Caco-2 (cell line): ENCODE measurements at regions not wholly inside any gene's neighbourhood (a gene's known extent, or its start where the extent isn't known, plus 50 kb on each side); places are given as distances from the start of the nearest gene placed in this dataset.

Experiments used
- BruUV-seq: library from RNA; stranded (reverse); fragments of 400-500 nt; replicated peaks from 2 replicates; lab custom pipeline; 2021; lab: Mats Ljungman, UMichigan
- CTCF ChIA-PET: fragments of 300-600 bp; sonication (Branson Sonifier 250); formaldehyde crosslinking; loops from one replicate; lab custom pipeline; 2022; ENCODE audit warnings: antibody characterized with exemption; lab: Charles Lee
- POLR2A ChIA-PET: fragments of 300-600 bp; sonication (Branson Sonifier 250); formaldehyde crosslinking; loops from one replicate; lab custom pipeline; 2022; ENCODE audit warnings: antibody characterized with exemption; lab: Charles Lee
- DNase-seq, 2 experiments: peaks; one replicate each; pipeline versions ENCODE4 v3.0.0 to v3.0.0-alpha.2; 2020 to 2022
- H3K27me3 ChIP-seq: replicated peaks from 2 replicates; pipeline ENCODE4 v1.6.0; 2011; ENCODE audit warnings: low read length; ENCODE audit not compliant: control insufficient read depth, insufficient read depth
- H3K36me3 ChIP-seq: 2 replicates; pipeline ENCODE4 v1.5.1; 2011; ENCODE audit warnings: low read length; ENCODE audit not compliant: control insufficient read depth, insufficient read depth
- H3K4me1 ChIP-seq: fragments of 250-450 bp; sonication (Bioruptor Pico); 2 replicates; pipeline ENCODE4 v1.5.1; 2020; ENCODE audit warnings: mild to moderate bottlenecking
- H3K4me3 ChIP-seq: 2 replicates; pipeline ENCODE4 v1.5.1; 2011; ENCODE audit warnings: low read depth, mild to moderate bottlenecking, control low read depth, low read length
- H3K9me3 ChIP-seq: fragments of 250-450 bp; sonication (Bioruptor Pico); 2 replicates; pipeline ENCODE4 v1.5.1; 2020; ENCODE audit warnings: mild to moderate bottlenecking, moderate library complexity
- H3K27ac Mint-ChIP-seq: one replicate; pipeline ENCODE4 v1.8.0; 2022; ENCODE audit warnings: mixed read lengths; ENCODE audit not compliant: unreplicated experiment
- H3K27me3 Mint-ChIP-seq: one replicate; pipeline ENCODE4 v1.8.0; 2022; ENCODE audit warnings: mixed read lengths; ENCODE audit not compliant: insufficient read depth, unreplicated experiment
- H3K36me3 Mint-ChIP-seq: one replicate; pipeline ENCODE4 v1.8.0; 2022; ENCODE audit warnings: mild to moderate bottlenecking, mixed read lengths; ENCODE audit not compliant: insufficient read depth, unreplicated experiment
- H3K4me1 Mint-ChIP-seq: one replicate; pipeline ENCODE4 v1.8.0; 2022; ENCODE audit warnings: low read depth, mixed read lengths; ENCODE audit not compliant: unreplicated experiment
- H3K4me3 Mint-ChIP-seq: one replicate; pipeline ENCODE4 v1.8.0; 2022; ENCODE audit warnings: mild to moderate bottlenecking, moderate library complexity, mixed read lengths; ENCODE audit not compliant: unreplicated experiment
- H3K9me3 Mint-ChIP-seq: one replicate; pipeline ENCODE4 v1.8.0; 2022; ENCODE audit warnings: mixed read lengths; ENCODE audit not compliant: unreplicated experiment
- intact Hi-C: fragments of 100-400 bp; cut with micrococcal nuclease; formaldehyde crosslinking; loops from one replicate; pipeline ENCODE4 v1.10.0; 2022; ENCODE audit not compliant: unreplicated experiment
- TF ChIP-seq, protein P1 (sequence below), 2 experiments: fragments of 200-600 bp in 1 of 2; IDR thresholded peaks; 1 replicate in 1 of 2; 2 replicates in 1 of 2; pipeline versions ENCODE4 v1.5.1 to v1.8.0; 2011 to 2022; ENCODE audit warnings: antibody characterized with exemption in 1 of 2, control low read depth in 1 of 2, inconsistent platforms in 1 of 2, low read depth in 1 of 2, low read length in 1 of 2, mild to moderate bottlenecking in 1 of 2, moderate library complexity in 1 of 2; ENCODE audit not compliant: insufficient read depth in 1 of 2, severe bottlenecking in 1 of 2, unreplicated experiment in 1 of 2

DNA sequence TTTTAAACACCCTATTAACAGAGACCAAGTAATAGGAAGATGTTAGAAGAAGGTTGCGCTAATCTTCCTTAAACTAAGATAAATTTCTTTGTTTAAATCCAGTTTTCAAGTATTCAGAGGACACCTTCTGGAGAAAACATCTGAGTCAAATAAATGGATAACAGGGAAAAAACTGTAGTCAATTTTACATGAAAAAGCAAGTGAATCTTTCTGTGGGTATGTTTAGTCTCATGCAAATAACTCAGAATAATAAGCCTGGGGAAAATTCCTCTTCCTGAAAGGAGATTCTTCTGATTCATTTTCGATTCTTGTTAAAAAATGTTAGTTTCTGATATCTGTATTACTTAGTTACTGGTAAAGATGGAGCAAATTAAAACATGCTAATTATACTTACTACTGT lies 145.5 kb downstream of the CTH start:
- H3K36me3 Mint-ChIP-seq, result no peaks in the 10 kb centered on the region
- H3K4me1 ChIP-seq, result no peaks in the 10 kb centered on the region
- H3K4me3 ChIP-seq, result no peak overlapping the region
- H3K4me1 Mint-ChIP-seq, result no peaks in the 10 kb centered on the region
- TF ChIP-seq, protein P1, sequence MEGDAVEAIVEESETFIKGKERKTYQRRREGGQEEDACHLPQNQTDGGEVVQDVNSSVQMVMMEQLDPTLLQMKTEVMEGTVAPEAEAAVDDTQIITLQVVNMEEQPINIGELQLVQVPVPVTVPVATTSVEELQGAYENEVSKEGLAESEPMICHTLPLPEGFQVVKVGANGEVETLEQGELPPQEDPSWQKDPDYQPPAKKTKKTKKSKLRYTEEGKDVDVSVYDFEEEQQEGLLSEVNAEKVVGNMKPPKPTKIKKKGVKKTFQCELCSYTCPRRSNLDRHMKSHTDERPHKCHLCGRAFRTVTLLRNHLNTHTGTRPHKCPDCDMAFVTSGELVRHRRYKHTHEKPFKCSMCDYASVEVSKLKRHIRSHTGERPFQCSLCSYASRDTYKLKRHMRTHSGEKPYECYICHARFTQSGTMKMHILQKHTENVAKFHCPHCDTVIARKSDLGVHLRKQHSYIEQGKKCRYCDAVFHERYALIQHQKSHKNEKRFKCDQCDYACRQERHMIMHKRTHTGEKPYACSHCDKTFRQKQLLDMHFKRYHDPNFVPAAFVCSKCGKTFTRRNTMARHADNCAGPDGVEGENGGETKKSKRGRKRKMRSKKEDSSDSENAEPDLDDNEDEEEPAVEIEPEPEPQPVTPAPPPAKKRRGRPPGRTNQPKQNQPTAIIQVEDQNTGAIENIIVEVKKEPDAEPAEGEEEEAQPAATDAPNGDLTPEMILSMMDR (IDR thresholded peaks at IDR 0.05; ENCODE audit: insufficient read depth in 1 of 2, low read depth in 1 of 2, low read length in 1 of 2, severe bottlenecking in 1 of 2, unreplicated experiment in 1 of 2), result no peak
- POLR2A ChIA-PET, result no interaction called here
- no peak for DNase-seq
- no peaks in the 10 kb centered on the region for H3K27me3 ChIP-seq
- no peak overlapping the region for H3K4me3 Mint-ChIP-seq
- peaks cover 5% of the 10 kb centered on the region for H3K27me3 Mint-ChIP-seq
- no peaks in the 10 kb centered on the region for H3K9me3 Mint-ChIP-seq
- no peaks in the 10 kb centered on the region for H3K9me3 ChIP-seq
- no peaks in the 10 kb centered on the region for H3K36me3 ChIP-seq
- H3K27ac Mint-ChIP-seq, result no peak overlapping the region
- CTCF ChIA-PET, result no interaction called here
- intact Hi-C loops, result no loop called here
- no TSS peak for BruUV-seq

DNA sequence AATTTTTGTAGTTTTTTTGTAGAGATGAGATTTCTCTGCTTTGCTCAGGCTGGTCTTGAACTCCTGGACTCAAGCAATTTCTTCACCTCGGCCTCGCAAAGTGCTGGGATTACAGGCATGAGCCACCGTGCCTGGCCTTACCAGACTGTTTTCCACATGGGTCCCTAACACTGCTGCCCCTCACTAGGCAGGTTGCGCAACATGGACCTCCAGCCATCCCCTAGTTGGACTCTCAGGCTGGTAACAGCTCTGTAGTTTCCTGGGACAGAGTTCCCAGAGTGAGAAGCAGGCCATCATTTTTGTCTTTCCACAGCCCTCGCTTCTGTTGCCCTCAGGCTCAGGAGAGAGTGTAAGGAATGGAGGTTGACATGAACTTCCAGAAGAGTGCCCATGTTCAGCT lies 156.1 kb downstream of the CTH start:
- H3K9me3 Mint-ChIP-seq, result no peaks in the 10 kb centered on the region
- DNase-seq, result no peak
- H3K4me1 Mint-ChIP-seq, result no peaks in the 10 kb centered on the region
- no peaks in the 10 kb centered on the region for H3K36me3 Mint-ChIP-seq
- no TSS peak for BruUV-seq
- H3K27ac Mint-ChIP-seq, result no peak overlapping the region
- H3K36me3 ChIP-seq, result no peaks in the 10 kb centered on the region
- no peaks in the 10 kb centered on the region for H3K27me3 ChIP-seq
- no peak overlapping the region for H3K4me3 Mint-ChIP-seq
- intact Hi-C loops, result no loop called here
- no peak overlapping the region for H3K4me3 ChIP-seq
- CTCF ChIA-PET, result no interaction called here
- H3K4me1 ChIP-seq, result no peaks in the 10 kb centered on the region
- POLR2A ChIA-PET, result no interaction called here
- TF ChIP-seq, protein P1 (IDR thresholded peaks at IDR 0.05; ENCODE audit: insufficient read depth in 1 of 2, low read depth in 1 of 2, low read length in 1 of 2, severe bottlenecking in 1 of 2, unreplicated experiment in 1 of 2), result no peak
- no peaks in the 10 kb centered on the region for H3K9me3 ChIP-seq
- H3K27me3 Mint-ChIP-seq, result peaks cover 3% of the 10 kb centered on the region

DNA sequence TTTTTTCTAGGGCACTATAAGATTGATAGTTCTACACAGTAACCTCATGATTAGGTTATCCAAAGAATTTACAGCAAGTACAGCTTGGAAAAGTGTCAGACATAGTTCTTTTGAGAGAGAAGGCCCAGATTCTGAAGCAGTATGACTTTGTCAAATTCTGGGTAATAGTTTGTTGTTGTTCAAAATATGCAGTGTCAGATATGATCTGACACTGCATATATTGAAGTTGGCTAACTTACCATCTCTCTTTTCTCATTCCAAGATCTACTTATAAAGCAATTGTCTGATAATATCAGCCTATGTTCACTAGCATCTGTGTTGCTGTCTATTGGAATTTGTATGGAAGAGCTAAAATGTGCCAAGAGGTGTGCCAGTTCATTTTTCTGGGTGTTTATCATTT lies 160.1 kb downstream of the CTH start:
- Mint-ChIP-seq H3K9me3 (no peaks in the 10 kb centered on the region), H3K4me1 (no peaks in the 10 kb centered on the region), H3K36me3 (no peaks in the 10 kb centered on the region), H3K27ac (no peak overlapping the region), H3K27me3 (peaks cover 10% of the 10 kb centered on the region), H3K4me3 (no peak overlapping the region)
- POLR2A ChIA-PET, result no interaction called here
- intact Hi-C loops, result no loop called here
- DNase-seq, result no peak
- H3K27me3 ChIP-seq, result no peaks in the 10 kb centered on the region
- CTCF ChIA-PET, result no interaction called here
- TF ChIP-seq, protein P1 (IDR thresholded peaks at IDR 0.05; ENCODE audit: insufficient read depth in 1 of 2, low read depth in 1 of 2, low read length in 1 of 2, severe bottlenecking in 1 of 2, unreplicated experiment in 1 of 2), result no peak
- no peak overlapping the region for H3K4me3 ChIP-seq
- no peaks in the 10 kb centered on the region for H3K4me1 ChIP-seq
- H3K36me3 ChIP-seq, result no peaks in the 10 kb centered on the region
- no peaks in the 10 kb centered on the region for H3K9me3 ChIP-seq
- no TSS peak for BruUV-seq
